Chondrocyte (in vitro differentiated cells): ENCODE measurements at regions not wholly inside any gene's neighbourhood (a gene's known extent, or its start where the extent isn't known, plus 50 kb on each side); places are given as distances from the start of the nearest gene placed in this dataset.

Experiments
- DNase-seq: peaks from one replicate; pipeline ENCODE4 v3.0.0; 2021; ENCODE audit warnings: mixed read lengths, low spot score
- H3K27ac Mint-ChIP-seq: one replicate; pipeline ENCODE4 v1.8.0; 2021; ENCODE audit warnings: mild to moderate bottlenecking, moderate library complexity, mixed read lengths; ENCODE audit not compliant: unreplicated experiment
- H3K27me3 Mint-ChIP-seq: 2 replicates; pipeline ENCODE4 v1.8.0; 2021; ENCODE audit warnings: low read depth, mixed read lengths
- H3K36me3 Mint-ChIP-seq: 2 replicates; pipeline ENCODE4 v1.8.0; 2021; ENCODE audit warnings: low read depth, mixed read lengths
- H3K4me1 Mint-ChIP-seq: 2 replicates; pipeline ENCODE4 v1.8.0; 2021; ENCODE audit warnings: low read depth, mild to moderate bottlenecking, mixed read lengths
- H3K4me3 Mint-ChIP-seq: one replicate; pipeline ENCODE4 v1.8.0; 2021; ENCODE audit warnings: mild to moderate bottlenecking, moderate library complexity, mixed read lengths; ENCODE audit not compliant: unreplicated experiment
- H3K9me3 Mint-ChIP-seq: 2 replicates; pipeline ENCODE4 v1.8.0; 2021; ENCODE audit warnings: low read depth, mixed read lengths
- CTCF ChIP-seq: fragments of 200-600 bp; sonication (generic); IDR thresholded peaks from 2 replicates; pipeline ENCODE4 v1.5.0; 2021; ENCODE audit warnings: antibody characterized with exemption, mild to moderate bottlenecking, moderate library complexity

GRCh38 chr4:63589796-63590195, 819.5 kb downstream of the TECRL start:
- Mint-ChIP-seq H3K4me3 (no peak overlapping the region), H3K36me3 (no peaks in the 10 kb centered on the region), H3K9me3 (peaks cover 33% of the 10 kb centered on the region), H3K27ac (no peak overlapping the region), H3K4me1 (no peaks in the 10 kb centered on the region), H3K27me3 (peaks cover 1% of the 10 kb centered on the region)
- no peak for TF ChIP-seq CTCF
- DNase-seq = no peak

- no peaks in the 10 kb centered on the region for H3K4me1 Mint-ChIP-seq
These were observed 825.7 kb downstream of the TECRL start for GRCh38 chr4:63583561-63583960.

GRCh38 chr4:63583007-63583406, 826.2 kb downstream of the TECRL start:
- no peak for TF ChIP-seq CTCF
- Mint-ChIP-seq H3K4me1 (no peaks in the 10 kb centered on the region), H3K9me3 (peaks cover 5% of the 10 kb centered on the region), H3K27me3 (no peaks in the 10 kb centered on the region), H3K4me3 (no peak overlapping the region), H3K36me3 (peaks cover 3% of the 10 kb centered on the region), H3K27ac (no peak overlapping the region)
- DNase-seq = no peak

More at GRCh38 chr4:63583561-63583960, 825.7 kb downstream of the TECRL start:
- no peak overlapping the region for H3K27ac Mint-ChIP-seq
- no peak overlapping the region for H3K4me3 Mint-ChIP-seq
- TF ChIP-seq CTCF = no peak
- peaks cover 5% of the 10 kb centered on the region for H3K9me3 Mint-ChIP-seq
- no peaks in the 10 kb centered on the region for H3K27me3 Mint-ChIP-seq
- DNase-seq = no peak
- H3K36me3 Mint-ChIP-seq = peaks cover 3% of the 10 kb centered on the region

GRCh38 chr4:63580796-63581475, 828.3 kb downstream of the TECRL start:
- no peak for TF ChIP-seq CTCF
- Mint-ChIP-seq H3K27ac (no peak overlapping the region), H3K4me3 (no peak overlapping the region), H3K9me3 (peaks cover 5% of the 10 kb centered on the region), H3K4me1 (no peaks in the 10 kb centered on the region), H3K36me3 (peaks cover 3% of the 10 kb centered on the region), H3K27me3 (no peaks in the 10 kb centered on the region)
- DNase-seq = no peak

- no peak for DNase-seq
- TF ChIP-seq CTCF = peak; percentile 33
- no peak overlapping the region for H3K4me3 Mint-ChIP-seq
- H3K4me1 Mint-ChIP-seq = no peaks in the 10 kb centered on the region
- H3K27ac Mint-ChIP-seq = no peak overlapping the region
- H3K27me3 Mint-ChIP-seq = no peaks in the 10 kb centered on the region
- peaks cover 3% of the 10 kb centered on the region for H3K36me3 Mint-ChIP-seq
- H3K9me3 Mint-ChIP-seq = peaks cover 11% of the 10 kb centered on the region
These were observed 830.9 kb downstream of the TECRL start for GRCh38 chr4:63578383-63578782.
